Cerebellar nuclear complex (tissue), 1 donor: ENCODE measurements at regions not wholly inside any gene's neighbourhood (a gene's known extent, or its start where the extent isn't known, plus 50 kb on each side); places are given as distances from the start of the nearest gene placed in this dataset.
"Not testable (repeated sequence)": the region's sequence is repeated elsewhere in the genome, so short reads cannot be mapped to it uniquely, and the experiment has no call there.

Experiments used
- DNase-seq, 2 experiments: peaks; one replicate each; lab custom pipeline; 2025; lab: John Stamatoyannopoulos, UW

GRCh38 chr2:142716463-142717242 is 160.8 kb upstream of the KYNU start:
- no peak for DNase-seq

GRCh38 chr2:142714600-142714999 is 162.9 kb upstream of the KYNU start:
- no peak for DNase-seq

GRCh38 chr2:142710336-142710735 is 167.1 kb upstream of the KYNU start:
- DNase-seq, result no peak

GRCh38 chr2:142707318-142707717 is 170.1 kb upstream of the KYNU start:
- DNase-seq, result no peak

- DNase-seq, result not testable (repeated sequence)
These were observed 175.1 kb upstream of the KYNU start for GRCh38 chr2:142702397-142702796.

- DNase-seq, result not testable (repeated sequence)
These were observed 181.9 kb upstream of the KYNU start for GRCh38 chr2:142695350-142696257.

GRCh38 chr2:142694282-142694681 is 183.2 kb upstream of the KYNU start:
- DNase-seq, result no peak

- no peak for DNase-seq
These were observed 184.1 kb upstream of the KYNU start for GRCh38 chr2:142693171-142693950.

GRCh38 chr2:142688856-142689605 is 188.4 kb upstream of the KYNU start:
- no peak for DNase-seq

- DNase-seq, result no peak
These were observed 190.0 kb upstream of the KYNU start for GRCh38 chr2:142687509-142687908.

GRCh38 chr2:142687075-142687474 is 190.4 kb upstream of the KYNU start:
- no peak for DNase-seq

- no peak for DNase-seq
These were observed 192.8 kb upstream of the KYNU start for GRCh38 chr2:142684667-142685066.

GRCh38 chr2:142682528-142682927 is 194.9 kb upstream of the KYNU start:
- DNase-seq, result no peak

GRCh38 chr2:142681952-142682351 is 195.5 kb upstream of the KYNU start:
- DNase-seq, result no peak

- no peak for DNase-seq
These were observed 199.3 kb upstream of the KYNU start for GRCh38 chr2:142678164-142678563.

- no peak for DNase-seq
These were observed 202.1 kb upstream of the KYNU start for GRCh38 chr2:142675398-142675797.

GRCh38 chr2:142673836-142674235 is 203.6 kb upstream of the KYNU start:
- DNase-seq, result no peak

- DNase-seq, result no peak
These were observed 204.8 kb upstream of the KYNU start for GRCh38 chr2:142672698-142673097.

- no peak for DNase-seq
These were observed 207.1 kb upstream of the KYNU start for GRCh38 chr2:142670362-142670761.

- DNase-seq, result no peak
These were observed 209.0 kb upstream of the KYNU start for GRCh38 chr2:142668420-142668819.

GRCh38 chr2:142665241-142665640 is 212.2 kb upstream of the KYNU start:
- no peak for DNase-seq

- DNase-seq, result no peak
These were observed 226.9 kb upstream of the KYNU start for GRCh38 chr2:142650601-142651000.
